CD4-positive, alpha-beta T cell treated with Interleukin-12 subunit alpha and Interleukin-12 subunit beta, for 1 hour (primary cell): ENCODE measurements at regions not wholly inside any gene's neighbourhood (a gene's known extent, or its start where the extent isn't known, plus 50 kb on each side); places are given as distances from the start of the nearest gene placed in this dataset.

Source experiments
- DNase-seq: peaks from one replicate; pipeline ENCODE4 v3.0.0-alpha.2; 2020

DNA sequence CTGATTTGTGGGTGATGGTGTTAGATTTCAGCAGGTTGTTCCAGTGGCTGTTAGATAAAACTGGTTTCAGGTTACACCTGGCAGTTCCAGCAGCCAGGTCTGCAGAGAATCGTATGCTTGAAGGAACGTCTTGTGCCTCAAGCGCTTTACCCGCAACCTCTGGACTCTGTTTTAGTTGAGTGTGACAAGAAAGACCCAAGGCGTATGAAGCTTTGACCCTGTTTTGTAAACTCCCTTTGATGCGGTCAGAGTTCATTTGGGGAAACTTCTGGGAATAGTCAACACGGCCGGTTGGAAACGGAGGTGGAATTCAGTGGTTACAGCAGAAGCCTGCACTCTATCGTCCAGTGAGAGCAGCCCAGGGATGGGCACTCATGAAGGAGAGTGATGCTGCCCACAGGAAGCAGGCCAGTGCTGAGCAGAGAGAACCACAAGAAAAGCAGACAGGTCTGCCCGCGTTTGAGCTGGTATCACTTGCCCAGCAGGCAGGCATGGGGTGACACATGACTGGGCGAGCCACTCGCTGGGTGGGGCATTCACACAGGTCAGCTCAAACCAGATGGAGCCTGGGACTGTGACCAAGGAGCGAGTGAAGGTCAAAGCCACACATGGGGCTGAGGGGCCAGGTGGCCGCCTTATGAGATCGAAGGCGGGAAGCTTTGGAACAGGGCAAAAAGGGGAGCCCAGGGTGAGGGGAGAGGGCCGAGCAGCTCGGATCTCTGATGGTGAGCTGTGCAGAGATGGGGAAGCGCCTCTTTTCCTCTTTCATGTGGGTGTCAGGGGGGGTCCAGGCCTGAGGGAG lies 99.6 kb upstream of the MBOAT2 start:
- no peak for DNase-seq

DNA sequence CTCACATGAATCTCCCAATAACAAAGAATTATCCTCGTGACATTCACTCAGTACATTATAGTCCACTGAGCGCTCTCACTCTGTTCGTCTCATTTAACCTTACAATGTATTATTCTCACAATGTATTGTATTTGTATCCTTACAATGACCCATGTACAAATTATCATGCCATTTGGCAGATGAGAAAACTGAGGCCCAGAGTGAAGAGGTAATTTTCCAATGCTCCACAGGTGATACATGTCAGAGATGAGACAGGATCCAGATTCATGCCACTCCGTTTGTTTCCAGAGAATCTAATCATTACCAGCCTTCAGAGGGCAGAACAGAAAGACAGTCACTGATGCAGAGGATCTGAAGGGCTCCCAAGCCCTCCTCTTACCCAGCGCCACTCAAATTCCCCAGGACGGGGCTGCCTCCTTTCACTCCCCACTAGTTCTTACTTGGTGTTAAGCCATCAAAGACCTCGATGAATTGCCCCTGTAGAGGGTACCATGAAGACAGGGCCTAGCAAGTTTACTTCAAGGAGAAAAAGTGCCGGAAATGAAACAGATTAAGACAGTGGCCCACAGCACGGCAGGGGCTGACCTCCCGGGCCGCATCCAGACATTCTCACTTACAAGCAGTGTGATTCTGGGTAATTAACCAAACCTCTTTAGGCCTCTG lies 98.4 kb upstream of the MBOAT2 start:
- DNase-seq: no peak

DNA sequence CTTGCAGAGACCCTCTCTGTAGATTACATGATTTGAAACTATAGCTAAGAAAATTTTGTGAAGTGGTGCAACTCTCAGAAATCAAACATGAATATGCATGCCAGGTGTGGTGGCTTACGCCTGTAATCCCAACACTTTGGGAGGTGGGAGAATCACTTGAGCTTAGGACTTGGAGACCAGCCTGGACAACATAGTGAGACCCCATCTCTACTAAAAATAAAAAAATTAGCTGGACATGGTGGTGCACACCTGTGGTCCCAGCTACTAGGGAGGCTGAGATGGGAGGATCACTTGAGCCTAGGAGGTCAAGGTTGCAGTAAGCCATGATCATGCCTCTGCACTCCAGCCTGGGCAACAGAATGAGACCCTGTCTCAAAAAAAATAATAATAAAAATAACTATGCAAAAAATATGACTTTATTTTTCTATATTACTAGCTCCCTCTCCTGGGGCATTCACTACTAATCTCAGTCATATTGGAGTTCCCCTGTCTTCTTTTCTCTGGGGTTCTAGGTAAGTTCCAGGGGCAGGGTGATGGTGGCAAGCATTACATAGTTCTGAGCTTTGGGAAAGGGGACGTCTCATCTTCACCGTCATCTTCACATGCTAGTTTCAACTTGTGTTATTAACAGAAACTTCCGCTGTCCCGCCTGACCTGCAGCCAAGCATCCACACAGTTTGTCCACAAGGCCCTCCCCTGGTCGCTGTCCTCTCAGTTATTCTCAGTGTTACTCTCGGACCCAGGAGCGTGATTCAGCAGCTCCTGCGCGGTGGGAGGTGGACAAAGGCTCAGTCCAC lies 96.8 kb upstream of the MBOAT2 start:
- DNase-seq: no peak

DNA sequence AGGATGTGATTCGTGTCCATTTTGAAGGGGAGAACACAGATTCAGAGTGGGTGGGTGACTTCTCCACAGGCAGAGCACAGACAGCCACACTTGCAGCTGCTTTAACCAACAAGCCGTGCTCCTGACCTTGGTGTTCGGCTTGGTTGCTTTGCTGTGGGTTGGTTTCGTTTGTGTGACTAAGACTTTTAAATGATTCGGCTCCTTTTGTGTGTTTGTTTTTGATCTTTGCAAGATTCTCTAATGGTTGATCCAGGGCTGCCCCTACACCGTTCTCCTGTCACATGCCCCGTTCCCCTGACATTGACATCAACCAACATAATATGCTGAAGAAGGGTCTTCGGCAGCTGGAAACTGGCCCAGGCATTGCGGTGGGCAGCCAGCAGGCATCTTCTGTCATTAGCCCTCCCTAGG lies 95.9 kb upstream of the MBOAT2 start:
- no peak for DNase-seq

DNA sequence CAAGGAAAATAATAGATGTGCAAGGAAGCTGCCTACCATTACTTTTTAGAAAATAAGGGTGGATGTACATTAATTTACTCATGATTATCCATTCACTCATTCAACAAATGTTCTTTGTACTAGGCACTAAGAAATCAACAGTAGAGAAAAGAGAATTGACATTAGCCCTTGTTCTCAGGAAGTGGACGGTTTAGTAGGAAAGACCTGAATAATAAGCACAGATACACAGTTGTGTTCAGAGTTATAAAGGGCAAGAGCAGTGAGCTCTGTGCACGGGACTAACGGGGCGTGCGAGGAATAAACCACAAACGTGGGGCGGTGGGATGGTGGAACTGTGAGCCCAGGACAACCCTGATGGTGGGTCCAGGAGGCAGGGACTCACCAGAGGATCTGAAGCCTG lies 94.4 kb upstream of the MBOAT2 start:
- no peak for DNase-seq

DNA sequence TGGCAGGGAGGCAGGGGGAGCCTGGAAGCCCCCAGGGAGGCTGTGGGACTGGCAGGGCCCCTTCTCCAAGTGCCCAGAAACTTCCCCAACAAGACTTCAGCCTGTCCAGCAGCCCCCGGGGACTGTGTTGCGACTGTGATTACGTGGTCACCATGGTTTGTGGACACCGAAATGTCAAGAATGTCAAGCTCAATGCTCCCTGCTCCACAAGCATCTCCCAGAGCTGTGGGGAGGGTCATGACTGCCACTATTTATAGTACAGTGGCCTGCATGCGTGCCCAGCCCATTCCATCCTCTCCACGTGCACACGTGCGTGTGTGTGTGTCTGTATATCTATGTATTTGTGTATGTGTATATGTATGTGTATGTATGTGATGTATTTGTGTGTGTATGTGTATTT lies 93.8 kb upstream of the MBOAT2 start:
- no peak for DNase-seq

DNA sequence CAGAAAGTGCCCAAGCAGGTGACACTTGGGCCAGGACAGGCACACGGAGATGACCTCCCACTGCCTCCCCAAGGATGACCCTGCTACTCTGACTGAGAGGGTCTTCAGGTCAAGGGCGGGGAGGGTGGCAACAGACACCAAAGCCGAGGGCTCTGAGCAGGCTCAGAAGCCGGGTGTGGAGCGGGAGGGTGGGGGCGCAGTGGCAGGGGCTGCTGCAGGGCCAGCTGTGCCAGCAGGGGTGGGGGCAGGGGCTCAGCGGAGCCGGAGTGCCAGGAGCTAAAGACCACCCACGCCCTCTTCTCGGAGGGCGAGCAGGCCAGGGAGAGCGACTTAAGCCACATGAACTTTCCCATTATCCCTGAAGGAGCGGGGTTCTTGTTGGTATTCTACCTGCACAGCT lies 93.3 kb upstream of the MBOAT2 start:
- DNase-seq: no peak

DNA sequence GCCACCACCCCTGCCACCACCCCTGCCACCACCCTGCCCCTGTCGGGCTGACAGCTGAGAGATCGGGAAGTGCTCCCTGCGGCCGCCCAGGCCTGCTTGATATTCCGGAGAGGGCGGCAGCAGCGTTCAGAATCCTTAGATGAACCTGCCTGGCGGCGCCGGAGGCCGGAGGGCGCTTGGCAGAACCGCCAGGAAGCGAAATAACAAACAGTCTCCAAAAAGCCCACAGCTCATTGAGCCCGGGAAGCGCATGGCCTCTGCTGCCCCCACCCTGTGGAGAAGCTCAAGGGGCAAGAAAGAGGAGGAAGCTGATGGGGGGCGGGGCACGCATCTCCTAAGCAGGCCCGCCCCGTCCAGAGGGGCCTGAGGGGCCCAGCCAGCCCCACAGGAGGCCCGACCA lies 92.2 kb upstream of the MBOAT2 start:
- DNase-seq: no peak

DNA sequence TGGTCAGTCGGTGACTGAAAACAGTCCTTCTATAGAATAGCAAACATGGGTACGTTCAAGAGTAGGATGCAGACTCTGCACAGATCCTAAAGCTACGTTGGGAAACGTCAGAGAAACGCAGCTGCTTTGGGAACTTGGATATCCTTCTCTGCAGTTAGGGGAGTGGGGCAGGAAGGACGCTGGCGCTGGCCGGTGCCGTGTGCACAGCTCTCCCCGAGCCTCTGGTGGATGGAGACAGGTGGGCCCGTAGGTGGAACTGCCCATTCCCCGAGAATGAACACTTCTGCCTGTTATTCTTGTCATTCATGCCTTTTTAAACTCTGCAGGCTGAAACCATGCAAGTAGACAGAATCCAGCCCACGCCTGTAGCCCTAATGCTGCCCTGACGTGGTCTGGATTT lies 91.7 kb upstream of the MBOAT2 start:
- no peak for DNase-seq

DNA sequence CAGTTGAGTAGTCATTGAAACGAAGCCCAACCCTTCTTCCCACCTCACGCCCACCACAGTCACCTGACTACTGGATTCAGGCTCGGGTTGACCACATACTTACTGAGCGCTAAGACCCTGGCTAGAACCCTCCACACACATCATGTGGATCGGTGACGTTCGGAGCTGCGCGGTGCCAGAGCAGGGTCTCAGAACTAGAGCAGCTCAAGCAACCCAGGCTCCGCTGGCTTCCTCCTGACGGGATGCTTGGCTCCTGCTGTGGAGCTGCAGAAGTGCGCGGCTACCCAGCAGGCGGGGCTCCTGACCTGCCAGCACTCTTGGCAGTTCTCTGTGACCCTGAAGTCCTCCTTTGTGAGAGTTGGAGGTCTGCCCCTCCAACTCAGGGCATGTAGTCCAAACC lies 90.6 kb upstream of the MBOAT2 start:
- DNase-seq: no peak

DNA sequence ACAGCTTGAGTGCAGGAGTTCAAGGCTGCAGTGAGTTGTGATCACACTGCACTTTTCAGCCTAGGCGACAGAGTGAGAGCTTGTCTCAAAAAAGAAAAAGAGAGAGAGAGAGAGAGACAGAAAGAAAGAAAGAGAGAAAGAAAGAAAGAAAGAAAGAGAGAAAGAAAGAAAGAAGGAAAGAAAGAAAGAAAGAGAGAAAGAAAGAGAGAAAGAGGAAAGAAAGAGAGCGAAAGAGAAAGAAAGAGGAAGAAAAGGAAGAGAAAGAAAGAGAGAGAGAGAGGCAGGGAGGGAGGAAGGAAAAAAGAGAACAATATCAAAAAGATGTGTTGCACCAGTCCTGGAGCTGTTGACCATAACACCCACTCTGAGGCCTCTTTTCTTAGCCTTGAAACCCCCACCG lies 89.8 kb upstream of the MBOAT2 start:
- DNase-seq: no peak

DNA sequence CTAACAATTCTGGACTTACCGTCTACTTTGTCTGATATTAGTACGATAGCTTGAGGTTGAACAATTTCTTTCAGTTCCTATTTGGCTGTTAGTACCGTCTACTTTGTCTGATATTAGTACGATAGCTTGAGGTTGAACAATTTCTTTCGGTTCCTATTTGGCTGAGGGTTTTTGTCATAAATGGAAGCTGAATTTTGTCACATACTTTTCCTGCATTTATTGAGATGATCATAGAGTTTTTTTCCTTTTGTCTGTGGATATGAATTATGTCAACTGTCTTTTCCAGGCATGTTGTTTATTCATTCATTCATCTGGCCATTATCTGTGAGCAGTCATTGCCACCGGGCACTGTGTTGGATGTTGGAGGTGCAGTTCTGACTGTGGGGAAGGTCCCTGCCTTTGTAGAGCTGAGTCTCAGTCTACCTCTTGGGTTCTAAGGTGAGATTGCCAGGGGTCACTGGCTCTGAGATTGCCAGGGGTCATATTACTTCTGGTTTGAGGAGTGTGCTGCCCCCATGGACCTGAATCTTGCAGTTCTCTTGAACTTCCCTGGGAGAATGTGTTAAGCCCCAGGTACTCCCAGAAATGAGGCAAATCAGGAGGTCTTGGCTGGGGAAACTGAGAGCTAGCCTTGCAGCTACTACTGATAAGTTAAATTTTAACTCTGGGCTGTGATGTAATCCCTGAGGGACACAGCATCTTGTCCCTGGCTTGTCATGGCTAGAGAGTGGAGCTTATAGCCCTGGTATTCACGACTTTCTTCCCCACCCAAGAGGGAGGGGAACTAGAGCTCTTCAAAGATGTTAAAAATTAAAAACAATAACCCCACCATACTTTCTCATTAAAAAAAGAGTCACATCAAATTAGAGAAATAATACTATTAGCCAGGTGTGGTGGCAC lies 89.1 kb upstream of the MBOAT2 start:
- DNase-seq: no peak

DNA sequence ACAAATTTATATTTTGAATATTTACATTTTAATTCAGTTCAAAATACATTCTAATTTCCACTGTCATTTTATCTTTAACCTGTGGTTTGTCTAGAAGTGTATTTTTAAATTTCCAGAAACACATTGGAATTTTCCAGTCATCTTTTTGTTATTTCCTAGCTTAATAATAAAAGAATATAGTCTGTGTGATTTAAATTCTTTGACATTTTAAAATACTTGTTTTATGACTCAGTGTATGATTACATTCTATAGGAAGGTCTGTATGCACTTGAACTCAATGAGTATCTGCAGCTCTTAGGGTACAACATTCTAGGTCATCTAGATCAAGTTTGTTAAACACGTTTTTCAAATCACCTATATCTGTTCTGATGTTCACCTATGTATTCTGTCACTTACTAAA lies 88.3 kb upstream of the MBOAT2 start:
- DNase-seq: no peak

DNA sequence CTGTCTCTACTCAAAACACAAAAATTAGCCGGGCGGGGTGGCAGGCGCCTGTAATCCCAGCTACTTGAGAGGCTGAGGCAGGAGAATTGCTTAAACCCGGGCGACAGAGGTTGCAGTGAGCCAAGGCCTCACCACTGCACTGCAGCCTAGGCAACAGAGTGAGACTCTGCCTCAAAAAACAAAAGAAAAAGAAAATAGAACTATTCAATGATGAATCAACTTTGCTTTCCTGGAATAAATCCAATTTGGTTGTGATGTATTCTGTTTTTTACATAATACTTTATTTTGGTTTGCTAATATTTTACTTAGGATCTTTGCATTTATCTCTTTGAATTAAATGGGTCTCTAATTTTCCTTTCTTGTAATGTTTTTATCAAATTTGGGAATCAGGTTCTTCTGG lies 86.3 kb upstream of the MBOAT2 start:
- DNase-seq: no peak

DNA sequence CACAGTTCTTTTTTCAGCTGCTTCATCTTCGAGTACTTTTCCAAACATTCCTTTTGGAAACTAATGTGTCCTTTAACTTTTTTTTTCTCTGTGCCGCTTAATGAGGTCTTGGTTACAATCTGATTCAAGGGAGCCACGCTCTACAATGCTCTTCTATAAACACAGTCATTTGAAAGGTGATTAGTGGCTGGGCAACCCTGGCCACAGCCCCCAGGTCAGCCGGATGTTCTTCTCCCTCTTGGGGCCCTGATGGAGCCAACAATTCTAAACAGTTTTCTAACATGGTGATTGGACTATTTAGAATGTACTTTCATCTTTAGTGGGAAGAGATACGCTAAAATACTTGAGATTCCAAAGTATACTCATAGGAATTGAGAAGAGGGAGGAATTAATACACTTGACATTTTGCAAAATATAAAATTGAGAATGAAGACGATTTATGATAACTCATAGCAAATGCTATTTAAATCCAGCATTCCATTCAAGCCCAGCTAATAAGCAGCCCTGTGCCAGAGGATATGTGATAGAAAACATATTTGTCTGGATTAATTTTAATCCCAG lies 83.7 kb upstream of the MBOAT2 start:
- DNase-seq: no peak

DNA sequence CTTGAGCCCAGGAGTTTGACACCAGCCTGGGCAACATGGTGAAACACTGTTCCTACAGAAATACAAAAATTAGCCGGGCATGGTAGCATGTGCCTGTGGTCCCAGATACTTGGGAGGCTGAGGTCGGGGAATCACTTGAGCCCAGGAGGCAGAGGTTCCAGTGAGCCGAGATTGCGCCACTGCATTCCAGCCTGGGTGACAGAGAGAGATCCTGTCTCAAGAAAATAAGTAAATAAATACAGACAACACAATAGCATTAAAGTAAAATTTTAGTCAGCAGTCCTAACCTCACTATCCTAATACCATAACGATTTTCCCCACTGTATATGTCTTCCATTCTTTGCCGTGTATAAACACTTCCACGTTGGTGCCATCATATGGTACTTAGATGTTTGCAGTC lies 83.0 kb upstream of the MBOAT2 start:
- no peak for DNase-seq

DNA sequence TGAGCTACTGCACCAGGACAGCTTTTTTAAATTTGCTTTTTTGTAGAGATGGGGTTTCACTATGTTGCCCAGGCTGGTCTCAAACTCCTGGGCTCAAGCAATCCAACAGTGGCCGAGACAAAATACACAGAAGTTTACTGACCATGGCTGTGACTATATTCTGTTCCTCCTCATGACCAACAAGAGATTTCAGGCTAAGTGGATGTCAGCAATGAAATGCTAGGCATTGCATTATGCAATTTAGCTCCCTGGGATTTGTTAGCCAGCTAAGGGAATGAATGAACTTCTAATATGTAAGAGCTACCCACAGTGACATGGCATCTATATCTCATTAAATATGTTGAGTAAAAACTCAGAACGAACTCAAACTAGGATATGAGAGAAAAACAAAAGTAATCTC lies 81.9 kb upstream of the MBOAT2 start:
- DNase-seq: no peak

DNA sequence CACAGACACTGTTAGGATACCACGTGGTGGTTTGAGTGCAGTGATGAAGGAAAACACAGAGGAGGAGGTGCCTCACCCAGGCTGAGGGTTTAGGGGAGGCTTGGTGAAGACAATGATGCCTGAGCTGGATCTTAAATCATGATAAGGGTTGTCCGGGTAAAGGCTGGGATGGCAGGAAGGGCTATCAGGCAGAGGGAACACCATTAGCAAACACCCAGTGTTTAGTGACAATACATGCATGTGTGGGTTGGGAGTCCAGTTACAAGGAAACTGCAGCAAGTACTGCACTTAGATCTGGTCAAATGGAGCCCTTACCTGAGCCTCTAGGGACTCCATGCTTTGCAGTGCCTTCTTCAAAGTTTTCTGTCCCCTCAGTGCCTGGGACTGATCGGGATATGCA lies 79.8 kb upstream of the MBOAT2 start:
- no peak for DNase-seq

DNA sequence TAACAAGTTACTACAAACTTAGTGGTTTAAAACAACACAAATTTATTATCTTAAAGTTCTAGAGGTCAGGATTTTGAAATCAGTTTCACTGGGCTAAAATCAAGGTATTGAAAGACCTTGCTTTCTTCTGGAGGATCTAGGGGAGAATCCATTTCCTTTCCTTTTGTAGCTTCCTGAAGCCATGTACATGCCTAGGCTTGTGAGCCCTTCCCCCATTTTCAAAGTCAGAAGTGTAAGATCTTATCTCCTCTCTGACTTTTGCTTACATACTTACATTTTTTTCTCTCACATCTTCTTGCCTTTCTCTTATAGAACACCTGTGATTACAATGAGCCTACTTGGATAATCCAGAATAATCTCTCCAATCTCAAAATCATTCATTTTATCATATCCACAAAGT lies 78.7 kb upstream of the MBOAT2 start:
- no peak for DNase-seq

DNA sequence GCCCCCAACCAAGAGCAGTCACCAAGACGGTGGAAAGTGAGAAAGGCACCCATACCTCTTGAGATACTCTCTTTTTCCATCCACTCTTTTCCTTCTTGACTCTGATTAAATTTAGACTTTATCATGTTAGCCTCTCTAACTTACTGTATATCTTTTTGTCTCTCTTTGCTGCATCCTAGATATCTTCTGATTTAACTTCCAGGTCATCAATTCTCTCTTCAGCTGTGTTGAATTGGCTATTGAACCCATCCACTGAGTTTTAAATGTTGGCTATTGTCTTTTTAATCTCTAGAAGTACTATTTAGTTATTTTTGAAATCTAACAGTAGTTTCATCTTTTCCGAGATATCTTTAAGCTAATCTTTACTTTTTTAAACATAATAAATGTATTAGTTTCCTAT lies 78.3 kb upstream of the MBOAT2 start:
- DNase-seq: no peak

DNA sequence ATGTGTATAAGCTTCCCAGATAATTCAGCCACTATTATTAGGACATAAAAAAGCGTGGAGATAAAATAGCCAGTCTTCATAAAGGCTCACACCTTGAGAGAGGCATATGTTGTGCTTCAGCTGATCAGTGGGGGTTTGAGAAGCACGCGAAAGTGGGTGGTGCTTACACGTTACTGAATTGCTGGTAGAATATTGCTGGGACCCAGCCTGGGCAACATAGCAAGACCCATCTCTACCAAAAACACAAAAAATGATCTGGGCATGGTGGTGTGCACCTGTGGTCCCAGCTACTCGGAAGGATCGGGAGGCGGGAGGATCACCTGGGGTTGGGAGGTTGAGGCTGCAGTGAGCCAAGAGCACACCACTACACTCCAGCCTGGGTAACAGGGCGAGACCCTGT lies 74.9 kb upstream of the MBOAT2 start:
- no peak for DNase-seq

DNA sequence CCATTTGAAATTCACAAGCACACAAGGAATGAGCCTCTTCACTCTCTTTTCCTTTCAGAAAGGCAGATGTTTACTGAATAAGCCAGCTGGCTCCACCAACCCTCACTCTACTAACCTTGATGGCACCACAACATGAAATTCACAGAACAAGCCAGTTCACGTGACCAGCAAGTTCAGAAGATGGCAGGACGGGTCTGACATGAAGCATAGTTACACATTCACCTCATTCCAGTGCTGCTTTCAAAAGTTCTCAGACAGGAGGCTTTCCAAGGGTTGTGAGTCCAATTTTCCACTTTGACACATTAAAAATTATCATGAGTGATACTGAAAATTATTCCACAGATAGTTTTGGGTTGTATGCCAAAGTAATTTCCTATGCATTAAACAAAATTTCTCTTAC lies 74.2 kb upstream of the MBOAT2 start:
- no peak for DNase-seq

DNA sequence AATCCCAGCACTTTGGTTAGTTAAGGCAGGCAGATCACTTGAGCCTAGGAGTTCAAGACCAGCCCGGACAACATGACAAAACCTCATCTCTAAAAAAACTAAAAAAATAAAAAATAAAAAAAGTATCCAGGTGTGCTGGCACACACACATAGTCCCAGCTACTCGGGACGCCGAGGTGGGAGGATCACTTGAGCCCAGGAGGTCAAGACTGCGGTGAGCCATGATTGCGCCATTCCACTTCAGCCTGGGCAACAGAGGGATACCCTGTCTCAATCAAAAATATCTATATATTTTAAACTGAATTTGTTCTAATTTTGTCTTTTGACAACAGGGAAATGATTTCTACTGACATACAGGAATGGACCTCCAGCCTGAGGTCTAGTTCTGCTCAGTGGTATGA lies 73.3 kb upstream of the MBOAT2 start:
- DNase-seq: no peak
